NCI-H82 (cell line): ENCODE measurements at regions not wholly inside any gene's neighbourhood (a gene's known extent, or its start where the extent isn't known, plus 50 kb on each side); places are given as distances from the start of the nearest gene placed in this dataset.

ENCODE experiments used
- DNase-seq: peaks from one replicate; lab custom pipeline; 2025; lab: John Stamatoyannopoulos, UW

GRCh38 chr18:47545613-47546012 lies 294.2 kb upstream of the SKOR2 start:
- peak; percentile 25 for DNase-seq

DNA sequence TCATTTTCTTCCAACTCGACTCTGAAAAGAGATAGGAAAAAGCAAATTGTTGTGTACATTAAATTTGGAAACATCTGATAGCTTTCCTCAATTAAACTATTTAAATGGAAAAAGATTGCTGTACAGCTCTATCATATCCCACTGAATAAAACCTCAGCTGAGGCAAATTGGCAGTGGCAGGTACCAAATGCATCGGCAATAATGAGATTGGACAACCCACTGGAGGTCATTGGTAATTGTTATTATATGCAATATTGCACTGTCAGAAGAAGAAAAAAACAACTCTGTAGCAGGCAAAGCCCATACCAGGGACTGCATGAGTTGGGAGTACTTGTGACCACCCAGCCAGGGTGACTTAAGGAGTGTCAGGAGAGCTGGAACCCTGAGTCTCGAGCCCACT lies 291.6 kb upstream of the SKOR2 start:
- no peak for DNase-seq

GRCh38 chr18:47542551-47542950 lies 291.1 kb upstream of the SKOR2 start:
- DNase-seq = no peak

DNA sequence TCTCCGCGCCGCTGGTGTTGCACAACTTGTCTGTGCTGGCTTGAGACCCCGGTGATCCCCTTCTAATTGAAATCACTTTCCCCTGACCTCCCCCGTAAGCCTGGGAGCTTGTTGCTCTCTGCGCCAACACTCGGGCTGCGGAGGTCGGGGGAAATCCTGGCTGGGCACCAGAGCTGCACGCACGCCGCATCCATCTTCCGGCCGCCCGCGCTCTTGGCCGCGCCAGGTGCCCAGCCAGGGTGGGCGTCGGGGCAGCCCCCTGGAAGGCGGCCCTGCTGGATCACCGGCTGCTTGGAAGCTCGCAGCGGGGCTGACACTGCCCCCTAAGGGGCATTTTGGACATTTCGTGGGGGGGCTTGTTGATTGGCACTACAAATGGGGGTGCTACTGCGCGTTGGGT lies 280.3 kb upstream of the SKOR2 start:
- no peak for DNase-seq

DNA sequence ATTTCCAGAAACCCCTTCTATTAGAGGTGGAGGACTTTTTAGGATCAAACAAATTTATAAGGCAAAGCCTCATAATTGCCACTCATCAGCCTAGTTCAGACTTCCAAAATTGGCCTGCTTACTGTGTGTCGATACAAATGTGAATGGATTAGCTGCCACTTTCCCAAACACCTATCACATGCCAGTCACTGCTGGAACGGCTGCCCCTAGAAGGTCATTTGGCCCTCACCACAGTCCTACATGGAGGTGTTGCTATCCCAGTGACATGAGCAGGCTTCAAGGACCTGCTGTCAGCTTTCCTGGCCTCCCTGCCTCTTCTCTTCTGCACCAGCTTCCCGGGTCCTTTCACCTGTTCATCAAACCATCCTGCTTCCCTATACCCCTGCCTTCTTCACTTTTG lies 279.2 kb upstream of the SKOR2 start:
- no peak for DNase-seq

GRCh38 chr18:47528343-47528742 lies 276.9 kb upstream of the SKOR2 start:
- DNase-seq = peak; percentile 46

DNA sequence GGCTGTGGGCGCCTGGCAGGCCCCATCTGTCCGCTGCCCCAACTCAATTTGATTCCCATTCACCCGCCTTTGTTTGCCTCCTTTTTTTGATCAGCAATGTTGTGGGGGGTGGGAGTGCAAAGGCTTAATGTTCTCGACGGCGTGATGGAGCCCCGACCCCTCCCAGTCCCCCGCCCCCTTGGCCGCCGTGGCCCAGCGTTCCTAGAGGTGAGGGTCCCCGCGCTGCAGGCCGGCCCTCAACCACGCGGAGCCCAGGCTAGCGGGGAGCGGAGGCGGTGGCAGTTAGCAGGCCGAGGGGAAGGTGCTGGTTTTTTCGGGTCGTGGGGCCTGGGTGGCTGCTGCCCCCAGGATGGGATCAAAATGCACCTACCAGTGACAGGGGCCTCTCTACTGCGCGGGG lies 274.7 kb upstream of the SKOR2 start:
- DNase-seq = no peak

- DNase-seq = no peak
These were observed 270.9 kb upstream of the SKOR2 start for GRCh38 chr18:47522359-47522758.

GRCh38 chr18:47520263-47520662 lies 268.8 kb upstream of the SKOR2 start:
- DNase-seq = no peak

DNA sequence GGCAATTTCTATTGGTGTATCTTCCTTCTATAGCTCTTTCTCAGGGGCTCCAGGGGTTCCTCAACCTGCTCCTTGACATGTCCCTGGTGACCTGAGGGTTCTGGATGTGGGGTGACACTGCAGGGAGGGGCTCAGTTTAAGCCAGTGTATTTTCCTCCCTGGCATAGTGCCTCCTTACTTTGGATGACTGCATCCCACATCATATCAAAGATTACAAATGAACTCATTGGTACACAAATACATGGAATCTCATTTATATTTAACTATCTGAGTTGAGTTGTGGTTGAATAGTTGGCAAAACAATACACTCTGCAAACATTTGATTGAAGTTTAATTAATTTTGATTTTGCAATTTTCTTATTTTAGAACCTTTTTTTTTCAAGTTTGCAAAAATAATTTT lies 268.2 kb upstream of the SKOR2 start:
- DNase-seq = no peak

GRCh38 chr18:47519277-47519676 lies 267.8 kb upstream of the SKOR2 start:
- no peak for DNase-seq

GRCh38 chr18:47513614-47514013 lies 262.2 kb upstream of the SKOR2 start:
- no peak for DNase-seq

DNA sequence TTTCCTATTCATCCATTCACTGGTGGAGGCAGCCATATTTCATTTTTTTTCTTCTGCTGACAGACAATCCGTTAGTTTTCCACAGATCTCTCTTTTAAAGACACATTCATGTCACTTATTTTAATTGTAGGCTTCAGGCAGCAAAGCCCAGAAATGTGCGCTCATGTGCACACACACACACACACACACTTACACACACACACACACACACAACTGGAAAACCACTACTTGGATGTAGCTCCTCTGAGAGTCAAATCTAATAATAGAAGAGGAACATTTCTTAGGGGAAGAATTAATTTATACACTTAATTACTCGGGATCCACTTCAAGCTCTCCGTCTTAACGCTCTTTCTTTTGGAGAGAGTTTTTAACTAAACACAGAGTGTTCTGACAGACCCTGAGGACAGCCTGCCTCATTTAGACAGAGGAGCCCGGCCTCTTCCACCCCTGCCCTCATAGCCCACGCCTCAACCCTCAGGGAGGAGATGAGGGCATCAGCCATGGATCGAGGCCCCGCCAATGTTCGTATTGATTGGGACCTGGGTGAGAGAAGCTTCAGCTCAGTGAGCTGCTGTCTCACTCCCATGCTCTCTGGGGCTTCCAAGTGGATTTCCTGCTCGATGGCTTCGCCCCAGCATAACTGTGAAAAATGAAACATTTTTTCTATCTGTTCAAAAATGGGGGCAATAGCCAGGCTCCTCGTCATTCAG lies 261.4 kb upstream of the SKOR2 start:
- DNase-seq = no peak

GRCh38 chr18:47512056-47512455 lies 260.6 kb upstream of the SKOR2 start:
- DNase-seq = no peak

DNA sequence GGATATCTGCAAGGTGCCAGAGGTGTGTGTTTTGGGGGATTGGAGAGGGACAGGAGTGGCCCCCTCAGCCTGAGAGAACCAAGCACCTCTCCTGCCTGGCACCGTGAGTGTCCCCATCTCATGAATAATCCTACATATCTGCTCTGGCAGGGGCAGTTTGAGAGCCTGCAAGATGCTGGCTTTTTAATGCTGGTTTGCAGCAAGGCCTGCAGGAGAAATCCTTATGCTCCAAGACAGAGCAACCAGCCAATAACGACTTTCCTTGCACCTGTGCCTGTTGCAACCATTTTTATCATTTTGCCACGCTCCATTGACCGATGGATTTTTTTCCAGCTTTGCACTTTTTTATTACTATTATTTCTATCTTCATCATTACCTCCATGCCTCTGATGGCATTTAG lies 259.4 kb upstream of the SKOR2 start:
- DNase-seq = no peak

GRCh38 chr18:47507651-47508050 lies 256.2 kb upstream of the SKOR2 start:
- DNase-seq = no peak

DNA sequence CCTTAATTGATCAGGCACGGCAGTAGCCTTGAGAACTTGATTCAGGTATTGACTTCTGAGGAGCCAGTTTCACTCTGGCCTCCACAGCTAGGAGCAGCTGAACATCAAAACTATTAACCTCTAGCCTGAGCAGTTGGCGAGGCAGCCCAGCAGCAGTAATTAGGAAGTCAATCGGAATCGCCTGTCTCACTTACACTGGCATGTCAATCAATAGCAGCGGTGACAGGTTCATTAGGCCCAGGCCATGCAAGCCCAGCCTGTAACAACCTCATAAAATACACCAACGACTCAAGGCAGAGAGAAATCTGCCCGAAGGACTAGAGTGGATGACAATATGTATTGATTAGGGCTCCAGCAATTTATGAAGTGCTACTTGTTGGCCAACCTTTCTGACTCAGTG lies 255.4 kb upstream of the SKOR2 start:
- DNase-seq = no peak

DNA sequence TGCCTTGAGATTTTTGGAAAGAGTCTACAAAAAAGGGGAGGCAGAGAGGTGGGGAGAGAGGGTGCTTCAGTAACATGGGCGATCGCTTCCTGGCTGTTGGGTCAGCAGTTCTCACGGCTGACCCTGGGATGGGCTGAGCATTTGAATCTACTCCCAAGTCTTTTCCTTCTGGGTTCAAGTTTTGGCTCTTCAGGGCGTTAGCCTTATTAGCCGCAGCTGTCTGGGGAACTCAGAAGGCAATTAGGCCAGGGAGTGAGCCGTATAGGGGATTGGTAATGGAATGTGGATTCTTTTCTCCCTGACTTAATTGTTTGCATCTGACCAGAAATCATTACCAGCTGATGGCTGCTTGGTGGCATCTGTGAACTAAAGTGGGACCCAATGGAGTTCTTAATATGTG lies 250.5 kb upstream of the SKOR2 start:
- DNase-seq = no peak

- no peak for DNase-seq
These were observed 249.5 kb upstream of the SKOR2 start for GRCh38 chr18:47500930-47501329.

GRCh38 chr18:47492691-47493090 lies 241.2 kb upstream of the SKOR2 start:
- DNase-seq = no peak

DNA sequence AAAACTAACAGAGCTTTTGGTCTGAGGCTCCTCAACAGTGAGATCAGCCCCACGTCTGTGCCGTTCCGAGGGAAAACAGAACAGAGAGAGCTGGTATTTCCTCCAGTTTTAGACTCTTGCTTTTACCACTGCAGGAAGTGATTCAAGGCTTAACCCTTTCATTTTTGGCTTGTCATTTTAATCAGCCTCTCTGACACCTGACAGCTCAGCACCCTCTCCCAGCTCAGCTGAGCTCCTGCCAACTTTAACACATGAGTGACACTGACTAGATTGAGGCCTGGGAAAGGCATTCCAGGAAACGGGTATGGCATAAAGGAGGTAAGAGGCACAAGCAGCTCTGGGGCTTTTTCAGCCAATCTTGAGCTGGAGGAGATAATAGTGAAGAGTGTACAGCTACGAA lies 239.4 kb upstream of the SKOR2 start:
- no peak for DNase-seq

DNA sequence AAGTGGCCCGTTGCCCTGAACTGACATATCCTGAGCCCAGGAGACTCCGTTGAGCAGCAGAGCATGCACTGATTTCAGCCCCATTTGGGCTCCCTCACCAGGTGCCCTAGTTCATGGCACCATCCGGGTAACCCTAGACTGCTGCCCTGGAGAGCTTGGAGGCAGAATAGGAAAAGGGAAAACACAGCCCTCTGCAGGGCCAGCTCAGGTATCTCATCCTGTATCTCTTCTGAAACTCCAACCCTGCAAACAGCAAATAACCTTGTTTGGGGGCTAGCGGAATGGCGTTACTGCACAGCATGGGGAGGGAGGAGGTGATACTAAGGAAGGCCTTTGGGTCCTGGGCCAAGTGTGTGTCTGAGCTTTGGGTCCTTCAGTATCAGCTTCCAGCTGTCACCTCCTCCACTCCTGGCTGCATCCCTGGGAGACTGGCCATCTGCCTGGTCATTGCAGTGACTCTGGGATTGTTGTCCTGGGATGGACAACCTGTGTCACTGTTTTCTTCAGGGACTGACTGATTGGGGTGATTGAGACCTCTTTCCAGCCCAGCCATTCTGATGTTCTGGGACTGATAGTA lies 233.8 kb upstream of the SKOR2 start:
- DNase-seq = no peak

- no peak for DNase-seq
These were observed 232.6 kb upstream of the SKOR2 start for GRCh38 chr18:47484068-47484467.

GRCh38 chr18:47480166-47480565 lies 228.7 kb upstream of the SKOR2 start:
- no peak for DNase-seq
